Caco-2 (cell line): ENCODE measurements at regions not wholly inside any gene's neighbourhood (a gene's known extent, or its start where the extent isn't known, plus 50 kb on each side); places are given as distances from the start of the nearest gene placed in this dataset.

ENCODE experiments used
- BruUV-seq: library from RNA; stranded (reverse); fragments of 400-500 nt; replicated peaks from 2 replicates; lab custom pipeline; 2021; lab: Mats Ljungman, UMichigan
- CTCF ChIA-PET: fragments of 300-600 bp; sonication (Branson Sonifier 250); formaldehyde crosslinking; loops from one replicate; lab custom pipeline; 2022; ENCODE audit warnings: antibody characterized with exemption; lab: Charles Lee
- POLR2A ChIA-PET: fragments of 300-600 bp; sonication (Branson Sonifier 250); formaldehyde crosslinking; loops from one replicate; lab custom pipeline; 2022; ENCODE audit warnings: antibody characterized with exemption; lab: Charles Lee
- DNase-seq, 2 experiments: peaks; one replicate each; pipeline versions ENCODE4 v3.0.0 to v3.0.0-alpha.2; 2020 to 2022
- H3K27me3 ChIP-seq: replicated peaks from 2 replicates; pipeline ENCODE4 v1.6.0; 2011; ENCODE audit warnings: low read length; ENCODE audit not compliant: control insufficient read depth, insufficient read depth
- H3K36me3 ChIP-seq: 2 replicates; pipeline ENCODE4 v1.5.1; 2011; ENCODE audit warnings: low read length; ENCODE audit not compliant: control insufficient read depth, insufficient read depth
- H3K4me1 ChIP-seq: fragments of 250-450 bp; sonication (Bioruptor Pico); 2 replicates; pipeline ENCODE4 v1.5.1; 2020; ENCODE audit warnings: mild to moderate bottlenecking
- H3K4me3 ChIP-seq: 2 replicates; pipeline ENCODE4 v1.5.1; 2011; ENCODE audit warnings: low read depth, mild to moderate bottlenecking, control low read depth, low read length
- H3K9me3 ChIP-seq: fragments of 250-450 bp; sonication (Bioruptor Pico); 2 replicates; pipeline ENCODE4 v1.5.1; 2020; ENCODE audit warnings: mild to moderate bottlenecking, moderate library complexity
- H3K27ac Mint-ChIP-seq: one replicate; pipeline ENCODE4 v1.8.0; 2022; ENCODE audit warnings: mixed read lengths; ENCODE audit not compliant: unreplicated experiment
- H3K27me3 Mint-ChIP-seq: one replicate; pipeline ENCODE4 v1.8.0; 2022; ENCODE audit warnings: mixed read lengths; ENCODE audit not compliant: insufficient read depth, unreplicated experiment
- H3K36me3 Mint-ChIP-seq: one replicate; pipeline ENCODE4 v1.8.0; 2022; ENCODE audit warnings: mild to moderate bottlenecking, mixed read lengths; ENCODE audit not compliant: insufficient read depth, unreplicated experiment
- H3K4me1 Mint-ChIP-seq: one replicate; pipeline ENCODE4 v1.8.0; 2022; ENCODE audit warnings: low read depth, mixed read lengths; ENCODE audit not compliant: unreplicated experiment
- H3K4me3 Mint-ChIP-seq: one replicate; pipeline ENCODE4 v1.8.0; 2022; ENCODE audit warnings: mild to moderate bottlenecking, moderate library complexity, mixed read lengths; ENCODE audit not compliant: unreplicated experiment
- H3K9me3 Mint-ChIP-seq: one replicate; pipeline ENCODE4 v1.8.0; 2022; ENCODE audit warnings: mixed read lengths; ENCODE audit not compliant: unreplicated experiment
- CTCF ChIP-seq, 2 experiments: fragments of 200-600 bp in 1 of 2; IDR thresholded peaks; 1 replicate in 1 of 2; 2 replicates in 1 of 2; pipeline versions ENCODE4 v1.5.1 to v1.8.0; 2011 to 2022; ENCODE audit warnings: antibody characterized with exemption in 1 of 2, control low read depth in 1 of 2, inconsistent platforms in 1 of 2, low read depth in 1 of 2, low read length in 1 of 2, mild to moderate bottlenecking in 1 of 2, moderate library complexity in 1 of 2; ENCODE audit not compliant: insufficient read depth in 1 of 2, severe bottlenecking in 1 of 2, unreplicated experiment in 1 of 2
- intact Hi-C: fragments of 100-400 bp; cut with micrococcal nuclease; formaldehyde crosslinking; loops from one replicate; pipeline ENCODE4 v1.10.0; 2022; ENCODE audit not compliant: unreplicated experiment

GRCh38 chr13:104008075-104008474 lies 941.9 kb upstream of the SLC10A2 start:
- Mint-ChIP-seq H3K4me3 (no peak overlapping the region), H3K27ac (no peak overlapping the region), H3K9me3 (no peaks in the 10 kb centered on the region), H3K27me3 (peaks cover 14% of the 10 kb centered on the region), H3K36me3 (no peaks in the 10 kb centered on the region), H3K4me1 (no peaks in the 10 kb centered on the region)
- DNase-seq: no peak
- no peaks in the 10 kb centered on the region for H3K4me1 ChIP-seq
- no peak overlapping the region for H3K4me3 ChIP-seq
- intact Hi-C loops: no loop called here
- CTCF ChIA-PET: no interaction called here
- H3K36me3 ChIP-seq: no peaks in the 10 kb centered on the region
- no peaks in the 10 kb centered on the region for H3K27me3 ChIP-seq
- no peak for TF ChIP-seq CTCF (IDR thresholded peaks at IDR 0.05; ENCODE audit: insufficient read depth in 1 of 2, low read depth in 1 of 2, low read length in 1 of 2, severe bottlenecking in 1 of 2, unreplicated experiment in 1 of 2)
- H3K9me3 ChIP-seq: no peaks in the 10 kb centered on the region
- POLR2A ChIA-PET: no interaction called here
- BruUV-seq: no TSS peak

GRCh38 chr13:104006625-104007075 lies 940.4 kb upstream of the SLC10A2 start:
- Mint-ChIP-seq H3K27me3 (peaks cover 10% of the 10 kb centered on the region), H3K4me3 (no peak overlapping the region), H3K27ac (no peak overlapping the region), H3K36me3 (no peaks in the 10 kb centered on the region), H3K4me1 (no peaks in the 10 kb centered on the region), H3K9me3 (no peaks in the 10 kb centered on the region)
- ChIA-PET POLR2A (no interaction called here), CTCF (no interaction called here)
- no peaks in the 10 kb centered on the region for H3K36me3 ChIP-seq
- no peak for DNase-seq
- BruUV-seq: no TSS peak
- no peaks in the 10 kb centered on the region for H3K9me3 ChIP-seq
- intact Hi-C loops: no loop called here
- no peaks in the 10 kb centered on the region for H3K27me3 ChIP-seq
- no peaks in the 10 kb centered on the region for H3K4me1 ChIP-seq
- no peak overlapping the region for H3K4me3 ChIP-seq
- TF ChIP-seq CTCF (IDR thresholded peaks at IDR 0.05; ENCODE audit: insufficient read depth in 1 of 2, low read depth in 1 of 2, low read length in 1 of 2, severe bottlenecking in 1 of 2, unreplicated experiment in 1 of 2): no peak

- ChIA-PET CTCF (no interaction called here), POLR2A (no interaction called here)
- Mint-ChIP-seq H3K9me3 (no peaks in the 10 kb centered on the region), H3K27me3 (peaks cover 10% of the 10 kb centered on the region), H3K27ac (no peak overlapping the region), H3K4me1 (no peaks in the 10 kb centered on the region), H3K36me3 (no peaks in the 10 kb centered on the region), H3K4me3 (no peak overlapping the region)
- TF ChIP-seq CTCF (IDR thresholded peaks at IDR 0.05; ENCODE audit: insufficient read depth in 1 of 2, low read depth in 1 of 2, low read length in 1 of 2, severe bottlenecking in 1 of 2, unreplicated experiment in 1 of 2): no peak
- no peak for DNase-seq
- H3K4me1 ChIP-seq: no peaks in the 10 kb centered on the region
- no peak overlapping the region for H3K4me3 ChIP-seq
- intact Hi-C loops: no loop called here
- H3K36me3 ChIP-seq: no peaks in the 10 kb centered on the region
- no peaks in the 10 kb centered on the region for H3K27me3 ChIP-seq
- BruUV-seq: no TSS peak
- no peaks in the 10 kb centered on the region for H3K9me3 ChIP-seq
Observed at GRCh38 chr13:104004572-104004971, 938.4 kb upstream of the SLC10A2 start.
